MCF 10A (cell line): ENCODE measurements at regions not wholly inside any gene's neighbourhood (a gene's known extent, or its start where the extent isn't known, plus 50 kb on each side); places are given as distances from the start of the nearest gene placed in this dataset.

Source experiments
- BruUV-seq: library from RNA; stranded (reverse); fragments of 400-500 nt; replicated peaks from 2 replicates; lab custom pipeline; 2021; lab: Mats Ljungman, UMichigan
- CTCF ChIA-PET: fragments of 300-600 bp; sonication (Branson Sonifier 250); formaldehyde crosslinking; extraction: SDS; loops from one replicate; lab custom pipeline; 2021; ENCODE audit warnings: antibody characterized with exemption, inconsistent platforms; lab: Yijun Ruan, JAX
- POLR2A ChIA-PET: fragments of 300-600, 350-650 bp; sonication (Branson Sonifier 250); formaldehyde crosslinking; extraction: SDS; loops from one replicate; lab custom pipeline; 2020; ENCODE audit warnings: antibody characterized with exemption, inconsistent platforms; lab: Yijun Ruan, JAX
- DNase-seq: peaks from one replicate; pipeline ENCODE4 v3.0.0-alpha.2; 2018; ENCODE audit not compliant: unreplicated experiment
- H3K27ac Mint-ChIP-seq: one replicate; pipeline ENCODE4 v1.8.0; 2022; ENCODE audit warnings: mild to moderate bottlenecking, low read depth, mixed read lengths; ENCODE audit not compliant: unreplicated experiment
- H3K27me3 Mint-ChIP-seq: one replicate; pipeline ENCODE4 v1.8.0; 2022; ENCODE audit warnings: mixed read lengths; ENCODE audit not compliant: insufficient read depth, unreplicated experiment
- H3K36me3 Mint-ChIP-seq: one replicate; pipeline ENCODE4 v1.8.0; 2022; ENCODE audit warnings: mild to moderate bottlenecking, moderate library complexity, mixed read lengths; ENCODE audit not compliant: insufficient read depth, unreplicated experiment
- H3K4me1 Mint-ChIP-seq: one replicate; pipeline ENCODE4 v1.8.0; 2022; ENCODE audit warnings: mixed read lengths; ENCODE audit not compliant: insufficient read depth, unreplicated experiment
- H3K4me3 Mint-ChIP-seq: one replicate; pipeline ENCODE4 v1.8.0; 2022; ENCODE audit warnings: mild to moderate bottlenecking, moderate library complexity, mixed read lengths; ENCODE audit not compliant: unreplicated experiment
- H3K9me3 Mint-ChIP-seq: one replicate; pipeline ENCODE4 v1.8.0; 2022; ENCODE audit warnings: mixed read lengths; ENCODE audit not compliant: unreplicated experiment
- intact Hi-C: fragments of 100-400 bp; cut with micrococcal nuclease; formaldehyde crosslinking; loops from 2 replicates; pipeline ENCODE4 v1.14.1; 2022
- TF ChIP-seq, protein P1 (sequence below): fragments of 200-600 bp; IDR thresholded peaks from one replicate; pipeline ENCODE4 v1.8.0; 2022; ENCODE audit warnings: antibody characterized with exemption, mild to moderate bottlenecking; ENCODE audit not compliant: unreplicated experiment

GRCh38 chr12:107310621-107311020, 217.3 kb upstream of the CRY1 start:
- no peak for DNase-seq
- Mint-ChIP-seq H3K36me3 (no peaks in the 10 kb centered on the region), H3K27me3 (peaks cover 75% of the 10 kb centered on the region), H3K4me3 (no peak overlapping the region), H3K9me3 (no peaks in the 10 kb centered on the region), H3K27ac (no peak overlapping the region), H3K4me1 (no peaks in the 10 kb centered on the region)
- TF ChIP-seq, protein P1, sequence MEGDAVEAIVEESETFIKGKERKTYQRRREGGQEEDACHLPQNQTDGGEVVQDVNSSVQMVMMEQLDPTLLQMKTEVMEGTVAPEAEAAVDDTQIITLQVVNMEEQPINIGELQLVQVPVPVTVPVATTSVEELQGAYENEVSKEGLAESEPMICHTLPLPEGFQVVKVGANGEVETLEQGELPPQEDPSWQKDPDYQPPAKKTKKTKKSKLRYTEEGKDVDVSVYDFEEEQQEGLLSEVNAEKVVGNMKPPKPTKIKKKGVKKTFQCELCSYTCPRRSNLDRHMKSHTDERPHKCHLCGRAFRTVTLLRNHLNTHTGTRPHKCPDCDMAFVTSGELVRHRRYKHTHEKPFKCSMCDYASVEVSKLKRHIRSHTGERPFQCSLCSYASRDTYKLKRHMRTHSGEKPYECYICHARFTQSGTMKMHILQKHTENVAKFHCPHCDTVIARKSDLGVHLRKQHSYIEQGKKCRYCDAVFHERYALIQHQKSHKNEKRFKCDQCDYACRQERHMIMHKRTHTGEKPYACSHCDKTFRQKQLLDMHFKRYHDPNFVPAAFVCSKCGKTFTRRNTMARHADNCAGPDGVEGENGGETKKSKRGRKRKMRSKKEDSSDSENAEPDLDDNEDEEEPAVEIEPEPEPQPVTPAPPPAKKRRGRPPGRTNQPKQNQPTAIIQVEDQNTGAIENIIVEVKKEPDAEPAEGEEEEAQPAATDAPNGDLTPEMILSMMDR = no peak
- ChIA-PET POLR2A (no interaction called here), CTCF (interaction anchor here (0.6 kb wide), 1 partner anchor 390 kb away, joined by 3 read pairs; no protein-coding TSS in a partner anchor)
- intact Hi-C loops = no loop called here
- no TSS peak for BruUV-seq

- H3K4me1 Mint-ChIP-seq = no peaks in the 10 kb centered on the region
Measured at GRCh38 chr12:107311682-107312081, 218.3 kb upstream of the CRY1 start.

DNA sequence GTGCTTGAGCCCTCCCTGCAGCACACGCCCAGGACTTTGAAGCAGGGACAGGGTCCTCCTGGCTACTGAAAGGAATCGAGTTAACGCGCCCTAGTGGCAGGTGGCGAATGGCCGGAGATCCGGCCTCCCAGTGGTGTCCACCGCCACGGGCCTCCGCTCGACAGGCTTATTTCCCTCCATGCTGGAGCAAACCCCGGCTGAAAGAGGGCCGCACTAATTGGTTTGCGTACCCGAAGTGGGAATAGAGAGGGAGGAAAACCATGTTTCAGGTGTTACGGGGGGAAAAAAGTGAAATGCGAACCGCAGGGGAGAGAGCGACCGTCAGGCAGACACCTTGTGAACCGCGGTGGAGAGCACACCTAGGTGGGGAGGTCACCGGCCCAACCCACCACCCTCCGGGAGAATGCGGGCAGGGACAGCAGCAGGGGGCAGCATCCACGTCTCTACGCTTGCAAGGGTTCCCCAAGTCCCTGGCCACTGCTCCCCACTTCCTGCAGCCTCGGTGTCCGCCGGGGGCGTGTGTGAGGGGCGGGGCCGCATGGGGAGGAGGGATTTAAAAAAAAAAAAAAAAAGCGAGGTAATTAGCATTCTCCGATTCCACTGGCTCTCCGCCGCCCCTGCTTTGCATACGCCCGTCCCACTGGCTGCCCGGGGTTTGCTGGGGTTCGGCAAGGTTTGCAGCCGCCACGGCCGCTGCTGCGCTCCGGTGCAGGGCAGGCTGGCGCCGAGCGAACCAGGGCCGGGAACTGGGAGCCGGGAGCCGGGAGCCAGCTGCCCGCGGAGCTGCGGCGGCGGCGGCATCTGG, 224.6 kb upstream of the CRY1 start:
- no TSS peak for BruUV-seq
- ChIA-PET POLR2A (interaction anchor here (0.8 to 1.4 kb wide), 2 partner anchors 22 to 364 kb away, joined by 3 to 10 read pairs; no protein-coding TSS in a partner anchor), CTCF (interaction anchor here (0.6 to 2.2 kb wide), 3 partner anchors 186 to 1055 kb away, joined by 3 to 5 read pairs (median 4); no protein-coding TSS in a partner anchor)
- intact Hi-C loops = loop anchor here (2.0 to 5.0 kb wide), 3 partner anchors 85 to 289 kb away; no protein-coding TSS in a partner anchor
- H3K36me3 Mint-ChIP-seq = no peaks in the 10 kb centered on the region
- TF ChIP-seq, protein P1 = peak; percentile 14
- no peak overlapping the region for H3K27ac Mint-ChIP-seq
- peaks cover 54% of the 10 kb centered on the region for H3K27me3 Mint-ChIP-seq
- no peaks in the 10 kb centered on the region for H3K9me3 Mint-ChIP-seq
- peak overlapping the region; percentile 77 for H3K4me3 Mint-ChIP-seq
- peaks cover 5% of the 10 kb centered on the region for H3K4me1 Mint-ChIP-seq
- peak; percentile 92 for DNase-seq

More at GRCh38 chr12:107311682-107312081, 218.3 kb upstream of the CRY1 start:
- ChIA-PET CTCF (interaction anchor here (1.8 kb wide), 1 partner anchor 180 kb away, joined by 5 read pairs; no protein-coding TSS in a partner anchor), POLR2A (no interaction called here)
- no TSS peak for BruUV-seq
- Mint-ChIP-seq H3K9me3 (no peaks in the 10 kb centered on the region), H3K36me3 (no peaks in the 10 kb centered on the region), H3K4me3 (no peak overlapping the region), H3K27ac (no peak overlapping the region), H3K27me3 (peaks cover 85% of the 10 kb centered on the region)
- TF ChIP-seq, protein P1 = no peak
- DNase-seq = no peak
- intact Hi-C loops = no loop called here

- H3K27ac Mint-ChIP-seq = no peak overlapping the region
- no peak for DNase-seq
- H3K9me3 Mint-ChIP-seq = no peaks in the 10 kb centered on the region
- ChIA-PET CTCF (interaction anchor here (2.2 kb wide), 1 partner anchor 289 kb away, joined by 5 read pairs; no protein-coding TSS in a partner anchor), POLR2A (interaction anchor here (0.8 to 1.4 kb wide), 2 partner anchors 22 to 363 kb away, joined by 3 to 10 read pairs; no protein-coding TSS in a partner anchor)
- no peaks in the 10 kb centered on the region for H3K36me3 Mint-ChIP-seq
- BruUV-seq = no TSS peak
- peak overlapping the region; percentile 77 for H3K4me3 Mint-ChIP-seq
- intact Hi-C loops = loop anchor here (2.0 to 5.0 kb wide), 3 partner anchors 84 to 289 kb away; no protein-coding TSS in a partner anchor
- TF ChIP-seq, protein P1 = no peak
- peaks cover 5% of the 10 kb centered on the region for H3K4me1 Mint-ChIP-seq
- H3K27me3 Mint-ChIP-seq = peaks cover 49% of the 10 kb centered on the region
Measured at GRCh38 chr12:107318556-107318805, 225.1 kb upstream of the CRY1 start.
